Fibroblast of lung (primary cell): ENCODE measurements at regions not wholly inside any gene's neighbourhood (a gene's known extent, or its start where the extent isn't known, plus 50 kb on each side); places are given as distances from the start of the nearest gene placed in this dataset.

ENCODE experiments used
- CTCF ChIP-seq, 2 donors: IDR thresholded peaks in 1 of 2; conservative IDR thresholded peaks in 1 of 2; 1 replicate in 1 of 2; 2 replicates in 1 of 2; pipeline ENCODE4 v1.5.1; 2011 to 2012; ENCODE audit warnings: low read length in 2 of 2, control low read depth in 1 of 2, inconsistent platforms in 1 of 2, low read depth in 1 of 2, mild to moderate bottlenecking in 1 of 2
- EZH2 ChIP-seq: IDR thresholded peaks from 2 replicates; pipeline ENCODE4 v1.5.1; 2012; ENCODE audit warnings: low read length, control low read depth, mild to moderate bottlenecking; ENCODE audit errors: missing control alignments

GRCh38 chr3:39721076-39721475, 88.3 kb upstream of the MYRIP start:
- no peak for TF ChIP-seq CTCF (conservative IDR thresholded peaks at IDR 0.05 in 1 of 2, IDR thresholded peaks at IDR 0.05 in 1 of 2; ENCODE audit: low read depth in 1 of 2, low read length in 2 of 2)
- no peak for TF ChIP-seq EZH2
